ENCODE measurements at regions not wholly inside any gene's neighbourhood (a gene's known extent, or its start where the extent isn't known, plus 50 kb on each side); places are given as distances from the start of the nearest gene placed in this dataset.

DNA sequence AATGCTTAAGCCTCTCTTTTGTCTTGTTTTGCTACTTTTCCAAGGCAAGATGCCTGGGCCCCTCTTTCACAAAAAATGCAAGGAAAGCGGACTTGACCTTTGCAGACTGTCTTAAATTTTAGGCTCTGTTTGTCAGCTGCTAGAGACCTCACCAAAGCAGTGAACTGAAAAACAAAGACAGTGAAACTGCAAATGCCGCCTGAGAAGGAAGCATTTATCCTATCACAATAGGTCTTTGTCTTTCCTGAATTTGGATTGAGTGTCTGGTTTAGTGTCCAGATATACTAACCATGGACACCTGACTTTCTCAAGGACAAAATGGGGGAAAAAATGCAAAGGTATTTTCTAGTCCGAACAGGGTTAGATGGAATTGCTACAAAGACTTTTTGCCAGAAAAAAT is 256.9 kb downstream of the INHBA start:
- Histone ChIP-seq H3K27ac (ENCODE audit: low read depth in 1 of 2, low read length in 2 of 2) (no peak overlapping the region), H3K36me3 (ENCODE audit: control insufficient read depth in 4 of 4, insufficient read depth in 3 of 4, low read depth in 1 of 4, low read length in 3 of 4) (no peaks in the 10 kb centered on the region), H3K4me1 (ENCODE audit: control insufficient read depth in 4 of 4, insufficient read depth in 4 of 4, low read length in 3 of 4) (peaks cover 19 to 63% (median 40%) of the 10 kb centered on the region in 4 donors), H3K9me3 (ENCODE audit: control insufficient read depth in 4 of 4, low read length in 3 of 4) (no peaks in the 10 kb centered on the region), H3K4me3 (ENCODE audit: low read depth in 1 of 3, low read length in 3 of 3) (no peak overlapping the region), H3K9ac (ENCODE audit: low read depth in 1 of 2, low read length in 2 of 2) (no peak overlapping the region), H3K27me3 (ENCODE audit: control insufficient read depth in 4 of 4, insufficient read depth in 4 of 4, low read length in 3 of 4) (no peaks in the 10 kb centered on the region)
- DNase-seq (ENCODE audit: low spot score): no peak
- TF ChIP-seq HNF4G (IDR thresholded peaks at IDR 0.05) (no peak), JUND (IDR thresholded peaks at IDR 0.05) (no peak), RXRA (IDR thresholded peaks at IDR 0.05) (no peak), FOXA2 (IDR thresholded peaks at IDR 0.05) (no peak), RAD21 (IDR thresholded peaks at IDR 0.05) (no peak), TAF1 (conservative IDR thresholded peaks at IDR 0.05) (no peak), FOXA1 (IDR thresholded peaks at IDR 0.05) (no peak), HNF4A (conservative IDR thresholded peaks at IDR 0.05) (no peak), EGR1 (IDR thresholded peaks at IDR 0.05; ENCODE audit: low read depth in 2 of 2) (no peak), SP1 (IDR thresholded peaks at IDR 0.05) (no peak), YY1 (IDR thresholded peaks at IDR 0.05) (no peak), GABPA (IDR thresholded peaks at IDR 0.05 in 1 of 2, conservative IDR thresholded peaks at IDR 0.05 in 1 of 2) (no peak), NR2F2 (IDR thresholded peaks at IDR 0.05) (no peak)
- TF ChIP-seq, protein P1, sequence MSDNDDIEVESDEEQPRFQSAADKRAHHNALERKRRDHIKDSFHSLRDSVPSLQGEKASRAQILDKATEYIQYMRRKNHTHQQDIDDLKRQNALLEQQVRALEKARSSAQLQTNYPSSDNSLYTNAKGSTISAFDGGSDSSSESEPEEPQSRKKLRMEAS (IDR thresholded peaks at IDR 0.05): no peak
- TF ChIP-seq, protein P2, sequence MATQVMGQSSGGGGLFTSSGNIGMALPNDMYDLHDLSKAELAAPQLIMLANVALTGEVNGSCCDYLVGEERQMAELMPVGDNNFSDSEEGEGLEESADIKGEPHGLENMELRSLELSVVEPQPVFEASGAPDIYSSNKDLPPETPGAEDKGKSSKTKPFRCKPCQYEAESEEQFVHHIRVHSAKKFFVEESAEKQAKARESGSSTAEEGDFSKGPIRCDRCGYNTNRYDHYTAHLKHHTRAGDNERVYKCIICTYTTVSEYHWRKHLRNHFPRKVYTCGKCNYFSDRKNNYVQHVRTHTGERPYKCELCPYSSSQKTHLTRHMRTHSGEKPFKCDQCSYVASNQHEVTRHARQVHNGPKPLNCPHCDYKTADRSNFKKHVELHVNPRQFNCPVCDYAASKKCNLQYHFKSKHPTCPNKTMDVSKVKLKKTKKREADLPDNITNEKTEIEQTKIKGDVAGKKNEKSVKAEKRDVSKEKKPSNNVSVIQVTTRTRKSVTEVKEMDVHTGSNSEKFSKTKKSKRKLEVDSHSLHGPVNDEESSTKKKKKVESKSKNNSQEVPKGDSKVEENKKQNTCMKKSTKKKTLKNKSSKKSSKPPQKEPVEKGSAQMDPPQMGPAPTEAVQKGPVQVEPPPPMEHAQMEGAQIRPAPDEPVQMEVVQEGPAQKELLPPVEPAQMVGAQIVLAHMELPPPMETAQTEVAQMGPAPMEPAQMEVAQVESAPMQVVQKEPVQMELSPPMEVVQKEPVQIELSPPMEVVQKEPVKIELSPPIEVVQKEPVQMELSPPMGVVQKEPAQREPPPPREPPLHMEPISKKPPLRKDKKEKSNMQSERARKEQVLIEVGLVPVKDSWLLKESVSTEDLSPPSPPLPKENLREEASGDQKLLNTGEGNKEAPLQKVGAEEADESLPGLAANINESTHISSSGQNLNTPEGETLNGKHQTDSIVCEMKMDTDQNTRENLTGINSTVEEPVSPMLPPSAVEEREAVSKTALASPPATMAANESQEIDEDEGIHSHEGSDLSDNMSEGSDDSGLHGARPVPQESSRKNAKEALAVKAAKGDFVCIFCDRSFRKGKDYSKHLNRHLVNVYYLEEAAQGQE (IDR thresholded peaks at IDR 0.05): no peak
- TF ChIP-seq, protein P3, sequence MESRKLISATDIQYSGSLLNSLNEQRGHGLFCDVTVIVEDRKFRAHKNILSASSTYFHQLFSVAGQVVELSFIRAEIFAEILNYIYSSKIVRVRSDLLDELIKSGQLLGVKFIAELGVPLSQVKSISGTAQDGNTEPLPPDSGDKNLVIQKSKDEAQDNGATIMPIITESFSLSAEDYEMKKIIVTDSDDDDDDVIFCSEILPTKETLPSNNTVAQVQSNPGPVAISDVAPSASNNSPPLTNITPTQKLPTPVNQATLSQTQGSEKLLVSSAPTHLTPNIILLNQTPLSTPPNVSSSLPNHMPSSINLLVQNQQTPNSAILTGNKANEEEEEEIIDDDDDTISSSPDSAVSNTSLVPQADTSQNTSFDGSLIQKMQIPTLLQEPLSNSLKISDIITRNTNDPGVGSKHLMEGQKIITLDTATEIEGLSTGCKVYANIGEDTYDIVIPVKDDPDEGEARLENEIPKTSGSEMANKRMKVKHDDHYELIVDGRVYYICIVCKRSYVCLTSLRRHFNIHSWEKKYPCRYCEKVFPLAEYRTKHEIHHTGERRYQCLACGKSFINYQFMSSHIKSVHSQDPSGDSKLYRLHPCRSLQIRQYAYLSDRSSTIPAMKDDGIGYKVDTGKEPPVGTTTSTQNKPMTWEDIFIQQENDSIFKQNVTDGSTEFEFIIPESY (IDR thresholded peaks at IDR 0.05): no peak
- TF ChIP-seq, protein P4, sequence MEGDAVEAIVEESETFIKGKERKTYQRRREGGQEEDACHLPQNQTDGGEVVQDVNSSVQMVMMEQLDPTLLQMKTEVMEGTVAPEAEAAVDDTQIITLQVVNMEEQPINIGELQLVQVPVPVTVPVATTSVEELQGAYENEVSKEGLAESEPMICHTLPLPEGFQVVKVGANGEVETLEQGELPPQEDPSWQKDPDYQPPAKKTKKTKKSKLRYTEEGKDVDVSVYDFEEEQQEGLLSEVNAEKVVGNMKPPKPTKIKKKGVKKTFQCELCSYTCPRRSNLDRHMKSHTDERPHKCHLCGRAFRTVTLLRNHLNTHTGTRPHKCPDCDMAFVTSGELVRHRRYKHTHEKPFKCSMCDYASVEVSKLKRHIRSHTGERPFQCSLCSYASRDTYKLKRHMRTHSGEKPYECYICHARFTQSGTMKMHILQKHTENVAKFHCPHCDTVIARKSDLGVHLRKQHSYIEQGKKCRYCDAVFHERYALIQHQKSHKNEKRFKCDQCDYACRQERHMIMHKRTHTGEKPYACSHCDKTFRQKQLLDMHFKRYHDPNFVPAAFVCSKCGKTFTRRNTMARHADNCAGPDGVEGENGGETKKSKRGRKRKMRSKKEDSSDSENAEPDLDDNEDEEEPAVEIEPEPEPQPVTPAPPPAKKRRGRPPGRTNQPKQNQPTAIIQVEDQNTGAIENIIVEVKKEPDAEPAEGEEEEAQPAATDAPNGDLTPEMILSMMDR (IDR thresholded peaks at IDR 0.05; ENCODE audit: low read depth, low read length, missing input control): no peak
- TF ChIP-seq, protein P5, sequence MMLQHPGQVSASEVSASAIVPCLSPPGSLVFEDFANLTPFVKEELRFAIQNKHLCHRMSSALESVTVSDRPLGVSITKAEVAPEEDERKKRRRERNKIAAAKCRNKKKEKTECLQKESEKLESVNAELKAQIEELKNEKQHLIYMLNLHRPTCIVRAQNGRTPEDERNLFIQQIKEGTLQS (IDR thresholded peaks at IDR 0.05): no peak
- 92% methylated on average over 3 of the region's 3 CpGs for WGBS

Measured in liver (tissue), 8 donors.